Spinal cord (tissue), 9 donors: ENCODE measurements at regions not wholly inside any gene's neighbourhood (a gene's known extent, or its start where the extent isn't known, plus 50 kb on each side); places are given as distances from the start of the nearest gene placed in this dataset.

Source experiments
- DNase-seq, 6 donors: peaks; one replicate each; pipeline versions ENCODE4 v3.0.0 to v3.0.0-alpha.2; 2013 to 2015; ENCODE audit warnings: low spot score in 6 of 6, low read depth in 4 of 6
- H3K27ac ChIP-seq: one replicate; pipeline ENCODE4 v1.5.1; 2013; ENCODE audit warnings: low read depth, low read length, control low read depth
- H3K27me3 ChIP-seq: one replicate; pipeline ENCODE4 v1.6.1; 2013; ENCODE audit warnings: low read length; ENCODE audit not compliant: control insufficient read depth, insufficient read depth
- H3K36me3 ChIP-seq: one replicate; pipeline ENCODE4 v1.6.1; 2013; ENCODE audit warnings: low read length; ENCODE audit not compliant: control insufficient read depth, insufficient read depth
- H3K4me1 ChIP-seq: one replicate; pipeline ENCODE4 v1.6.1; 2013; ENCODE audit warnings: low read length; ENCODE audit not compliant: control insufficient read depth, insufficient read depth
- H3K4me3 ChIP-seq: one replicate; pipeline ENCODE4 v1.5.1; 2013; ENCODE audit warnings: low read depth, low read length, control low read depth
- H3K9me3 ChIP-seq: one replicate; pipeline ENCODE4 v1.6.1; 2013; ENCODE audit warnings: low read length; ENCODE audit not compliant: control insufficient read depth, insufficient read depth
- WGBS: methylation state at CpG from one replicate; pipeline ENCODE4 v1.1.5; 2013; ENCODE audit warnings: missing lambda C conversion rate; ENCODE audit not compliant: insufficient coverage; 5-methylcytosine and 5-hydroxymethylcytosine counted together
- donor health status: healthy.

DNA sequence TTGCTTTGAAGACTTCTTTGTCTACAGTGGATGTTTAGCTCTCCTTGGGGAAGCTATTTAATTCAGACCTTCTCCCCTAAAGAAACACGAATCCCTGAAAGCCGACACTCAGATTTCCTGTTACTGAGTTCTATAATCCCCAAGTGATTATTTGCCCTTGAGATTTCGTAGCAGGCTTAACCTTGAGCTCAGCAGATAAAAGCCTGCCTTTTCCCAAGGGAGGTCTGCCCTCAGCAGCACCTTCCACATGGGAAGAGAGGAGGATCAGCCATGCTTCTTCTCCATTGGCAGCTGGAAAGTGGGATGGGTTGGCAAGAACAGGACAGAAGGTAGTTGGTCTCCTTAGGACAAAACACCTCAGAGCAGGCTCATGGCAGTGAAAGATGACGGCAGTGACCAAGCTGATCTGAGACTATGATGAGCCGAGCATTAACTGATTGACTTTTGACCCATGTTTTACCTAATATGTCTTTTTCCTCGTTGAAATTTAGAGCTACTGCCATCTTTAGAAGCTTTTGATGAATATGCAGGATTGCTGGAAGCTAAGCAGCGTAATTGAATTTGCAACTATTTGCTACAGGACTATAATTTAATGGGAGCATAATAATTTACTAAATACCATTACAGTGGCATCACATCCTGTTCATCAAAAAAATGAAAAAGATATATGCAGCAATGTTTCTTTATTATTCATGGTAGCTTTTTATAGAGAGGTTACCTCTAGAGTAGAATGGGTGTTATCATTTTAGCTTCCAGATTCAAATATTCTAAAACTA is 511.1 kb upstream of the ID2 start:
- no peak overlapping the region for H3K4me3 ChIP-seq
- no peaks in the 10 kb centered on the region for H3K9me3 ChIP-seq
- 75% methylated on average over 5 of the region's 7 CpGs for WGBS
- no peak for DNase-seq
- no peaks in the 10 kb centered on the region for H3K36me3 ChIP-seq
- H3K27me3 ChIP-seq = no peaks in the 10 kb centered on the region
- H3K27ac ChIP-seq = no peak overlapping the region
- H3K4me1 ChIP-seq = no peaks in the 10 kb centered on the region

DNA sequence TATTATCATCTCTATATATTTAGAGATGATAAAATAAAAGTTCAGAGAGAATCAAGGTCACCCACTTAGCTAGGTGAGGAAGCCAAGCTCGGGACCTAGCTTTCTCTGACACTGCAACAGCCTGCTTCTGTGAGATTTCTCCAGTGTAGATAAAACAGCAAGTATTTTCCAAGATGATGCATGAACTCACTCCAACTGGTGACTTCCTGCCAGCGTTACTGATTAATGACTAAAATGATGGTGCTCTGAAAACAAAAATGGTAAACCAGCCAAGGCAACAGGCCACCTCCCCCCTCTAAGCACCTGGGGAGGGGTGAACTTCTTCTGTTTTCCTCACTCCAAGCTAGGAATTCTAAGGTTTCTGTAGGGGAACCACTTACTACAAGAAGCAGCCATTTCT is 510.2 kb upstream of the ID2 start:
- H3K4me3 ChIP-seq = no peak overlapping the region
- 80% methylated on average over 1 of the region's 2 CpGs for WGBS

DNA sequence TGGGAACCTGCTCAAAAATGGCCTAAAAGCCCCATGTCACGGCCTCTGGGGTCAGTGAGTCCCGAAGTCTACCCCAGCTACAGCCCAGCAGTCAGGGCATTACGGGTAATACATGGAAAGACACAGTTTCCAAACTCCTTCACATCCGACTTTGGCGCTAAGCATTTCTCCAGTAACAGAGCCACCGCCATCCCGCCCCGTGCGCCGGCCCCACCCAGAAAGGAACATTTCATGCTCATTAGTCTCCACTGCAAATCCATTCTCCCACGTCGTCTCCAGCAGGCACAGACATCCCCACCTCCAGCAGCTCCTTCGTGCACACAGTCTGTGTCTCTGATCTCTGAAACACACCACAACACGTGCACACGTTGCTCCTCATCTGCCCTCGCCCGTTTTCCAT is 509.2 kb upstream of the ID2 start:
- DNase-seq = no peak
- no peak overlapping the region for H3K4me3 ChIP-seq
- H3K27me3 ChIP-seq = no peaks in the 10 kb centered on the region
- 93% methylated on average over 17 of the region's 17 CpGs for WGBS
- H3K4me1 ChIP-seq = no peaks in the 10 kb centered on the region
- no peaks in the 10 kb centered on the region for H3K36me3 ChIP-seq
- H3K27ac ChIP-seq = no peak overlapping the region
- H3K9me3 ChIP-seq = no peaks in the 10 kb centered on the region

More for the DNA sequence above, 510.2 kb upstream of the ID2 start:
- Histone ChIP-seq H3K27me3 (no peaks in the 10 kb centered on the region), H3K36me3 (no peaks in the 10 kb centered on the region), H3K9me3 (no peaks in the 10 kb centered on the region), H3K27ac (no peak overlapping the region), H3K4me1 (no peaks in the 10 kb centered on the region)
- DNase-seq = no peak

DNA sequence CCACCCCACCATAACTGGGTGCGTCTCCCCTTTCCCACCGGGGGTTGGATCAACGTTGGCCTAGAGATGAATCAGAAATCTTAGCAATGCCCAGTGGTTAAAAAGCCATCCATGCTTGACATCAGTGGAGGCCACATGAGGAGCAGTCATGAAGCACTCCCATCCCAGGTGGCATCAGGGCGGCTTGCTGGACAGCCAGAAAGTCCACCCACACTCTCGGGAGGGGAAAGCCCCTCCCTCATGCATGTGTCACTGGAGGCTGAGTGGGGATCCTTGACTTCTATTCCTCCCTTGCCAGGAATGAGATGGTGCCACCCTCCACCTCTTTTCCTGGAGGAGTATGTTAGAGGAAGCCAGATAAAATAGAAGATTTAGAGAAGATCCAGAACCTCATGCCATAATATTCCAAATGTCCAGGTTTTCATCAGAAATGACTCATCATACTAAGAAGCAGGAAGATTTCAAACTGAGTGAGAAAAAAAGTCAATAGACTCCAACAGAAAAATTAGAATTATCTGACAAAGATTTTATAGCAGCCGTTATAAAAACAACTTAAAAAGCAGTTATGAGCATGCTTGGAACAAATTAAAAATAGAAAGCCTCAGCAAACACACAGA is 507.1 kb upstream of the ID2 start:
- no peaks in the 10 kb centered on the region for H3K27me3 ChIP-seq
- H3K4me1 ChIP-seq = no peaks in the 10 kb centered on the region
- no peak overlapping the region for H3K4me3 ChIP-seq
- WGBS = 92% methylated on average over 3 of the region's 6 CpGs
- H3K27ac ChIP-seq = no peak overlapping the region
- DNase-seq = no peak
- no peaks in the 10 kb centered on the region for H3K9me3 ChIP-seq
- H3K36me3 ChIP-seq = no peaks in the 10 kb centered on the region

DNA sequence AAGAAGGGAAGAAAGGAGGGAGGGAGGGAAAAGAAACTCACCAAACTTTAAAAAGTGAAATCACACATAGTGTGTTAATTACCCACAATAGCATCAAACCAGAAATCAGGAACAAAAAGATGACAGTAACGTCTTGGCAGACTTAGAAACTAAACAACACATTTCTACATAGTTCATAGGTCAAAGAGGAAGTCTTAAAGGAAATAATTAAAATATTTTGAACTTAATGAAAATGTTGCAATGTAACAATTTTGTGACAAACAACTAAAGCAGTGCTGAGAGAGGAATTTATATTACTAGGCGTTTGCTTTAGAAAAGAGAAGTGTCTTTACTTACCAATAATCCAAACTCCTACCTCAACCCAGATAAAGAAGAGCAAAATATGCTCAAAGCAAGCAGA is 505.0 kb upstream of the ID2 start:
- Histone ChIP-seq H3K4me1 (no peaks in the 10 kb centered on the region), H3K36me3 (no peaks in the 10 kb centered on the region), H3K9me3 (no peaks in the 10 kb centered on the region), H3K27me3 (no peaks in the 10 kb centered on the region), H3K27ac (no peak overlapping the region), H3K4me3 (no peak overlapping the region)
- no CpG with 5 or more reads among the region's 2 CpGs for WGBS
- no peak for DNase-seq

DNA sequence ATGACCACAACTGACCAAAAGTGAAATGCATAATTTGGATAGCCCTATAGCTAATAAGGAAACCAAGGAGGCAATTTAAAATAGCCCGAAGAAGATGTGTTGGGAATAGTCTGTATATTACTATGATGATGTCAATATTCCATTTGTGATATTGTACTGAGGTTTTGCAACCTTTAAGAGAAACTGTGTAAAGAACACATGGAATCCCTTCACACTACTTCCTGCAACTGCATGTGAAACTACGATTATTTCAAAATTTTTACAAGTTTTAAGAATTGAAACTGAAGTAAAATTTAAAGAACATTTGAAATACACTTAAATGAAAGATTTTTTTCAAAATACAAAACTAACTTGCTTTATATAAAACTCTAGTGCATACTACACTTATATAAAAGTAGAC is 504.3 kb upstream of the ID2 start:
- Histone ChIP-seq H3K9me3 (no peaks in the 10 kb centered on the region), H3K27me3 (no peaks in the 10 kb centered on the region), H3K4me3 (no peak overlapping the region), H3K4me1 (no peaks in the 10 kb centered on the region), H3K27ac (no peak overlapping the region), H3K36me3 (no peaks in the 10 kb centered on the region)
- no CpG with 5 or more reads among the region's 2 CpGs for WGBS
- DNase-seq = no peak

DNA sequence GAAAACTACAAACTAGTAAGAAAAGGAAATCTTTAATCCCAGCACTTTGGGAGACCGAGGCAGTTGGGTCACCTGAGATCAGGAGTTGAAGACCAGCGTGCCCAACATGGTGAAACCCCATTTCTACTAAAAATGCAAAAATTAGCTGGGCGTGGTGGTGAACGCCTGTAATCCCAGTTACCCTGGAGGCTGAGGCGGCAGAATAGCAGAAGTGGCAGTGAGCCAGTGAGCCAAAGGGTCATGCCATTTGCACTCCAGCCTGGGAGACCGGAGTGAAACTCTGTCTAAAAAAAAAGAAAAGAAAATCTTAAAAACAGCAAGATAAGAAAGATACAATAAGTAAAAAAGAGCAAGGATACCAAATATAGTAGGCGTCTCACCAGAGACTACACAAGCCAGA is 502.9 kb upstream of the ID2 start:
- 100% methylated on average over 2 of the region's 7 CpGs for WGBS
- no peak overlapping the region for H3K27ac ChIP-seq
- H3K4me1 ChIP-seq = no peaks in the 10 kb centered on the region
- H3K27me3 ChIP-seq = no peaks in the 10 kb centered on the region
- no peaks in the 10 kb centered on the region for H3K36me3 ChIP-seq
- no peak overlapping the region for H3K4me3 ChIP-seq
- no peak for DNase-seq
- H3K9me3 ChIP-seq = no peaks in the 10 kb centered on the region

DNA sequence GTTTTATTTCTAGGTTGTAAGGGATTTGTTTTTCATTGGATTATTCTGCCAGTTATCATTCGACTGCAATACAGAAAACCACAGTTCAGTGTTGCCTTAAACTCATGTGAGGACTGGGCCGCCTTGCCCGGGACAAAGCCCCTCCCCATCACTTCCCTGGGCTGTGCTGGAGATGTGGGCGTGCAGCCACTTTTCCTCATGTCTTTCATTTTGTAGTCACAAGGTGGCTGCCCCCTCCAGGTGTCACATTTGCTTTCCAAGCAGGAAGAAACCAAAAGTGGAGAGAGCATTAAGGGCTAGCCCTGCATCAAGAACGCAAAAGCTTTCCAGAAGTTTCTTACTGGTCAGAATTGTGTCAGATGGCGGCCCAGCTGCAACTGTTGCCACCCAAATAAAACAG is 492.5 kb upstream of the ID2 start:
- WGBS = 85% methylated on average over 5 of the region's 6 CpGs
- Histone ChIP-seq H3K27ac (no peak overlapping the region), H3K36me3 (no peaks in the 10 kb centered on the region), H3K9me3 (no peaks in the 10 kb centered on the region), H3K4me3 (no peak overlapping the region), H3K4me1 (peaks cover 4% of the 10 kb centered on the region), H3K27me3 (no peaks in the 10 kb centered on the region)
- DNase-seq = no peak

DNA sequence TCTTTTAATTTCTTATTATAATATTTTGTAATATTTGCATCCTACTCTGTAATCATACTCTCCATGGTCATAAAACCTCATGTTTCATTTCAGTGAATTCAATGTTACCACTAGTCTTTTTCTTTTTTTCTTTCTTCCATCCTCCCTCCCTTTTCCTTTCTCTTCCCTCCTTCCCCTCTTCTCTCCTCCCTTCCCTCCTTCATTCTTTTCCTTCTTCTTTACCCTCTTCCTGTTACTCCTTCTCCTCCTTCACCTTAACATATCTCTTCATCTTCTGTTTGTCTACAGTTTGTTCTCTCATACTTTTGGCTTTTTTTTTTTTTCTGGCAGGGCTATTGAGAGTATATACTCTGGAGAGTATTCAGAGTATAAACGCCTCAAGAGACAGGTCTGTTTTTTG is 491.6 kb upstream of the ID2 start:
- Histone ChIP-seq H3K9me3 (no peaks in the 10 kb centered on the region), H3K27ac (no peak overlapping the region), H3K4me3 (no peak overlapping the region), H3K36me3 (no peaks in the 10 kb centered on the region), H3K4me1 (peaks cover 4% of the 10 kb centered on the region), H3K27me3 (no peaks in the 10 kb centered on the region)
- WGBS = no CpG with 5 or more reads among the region's 1 CpG
- no peak for DNase-seq

DNA sequence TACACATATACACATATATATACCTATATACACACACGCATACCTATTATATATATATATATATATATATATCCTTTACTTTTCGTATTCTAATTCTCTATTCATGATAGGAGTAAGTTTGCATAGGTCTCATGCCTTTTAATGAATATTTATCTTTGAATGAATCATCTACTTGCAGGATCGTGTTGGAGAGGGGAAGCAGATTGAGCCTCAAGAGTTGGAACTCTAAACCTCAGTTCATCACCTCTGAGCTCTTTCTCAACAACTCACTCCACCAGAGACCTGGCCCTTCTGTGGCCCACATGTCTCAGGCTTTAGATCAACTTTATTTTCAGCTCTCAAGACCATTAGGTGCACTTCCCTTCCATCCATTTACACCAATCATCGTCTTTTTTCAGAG is 490.4 kb upstream of the ID2 start:
- DNase-seq = no peak
- 92% methylated on average over 1 of the region's 4 CpGs for whole genome bisulfite sequencing

More for the DNA sequence above, 490.4 kb upstream of the ID2 start:
- Histone ChIP-seq H3K27ac (no peak overlapping the region), H3K27me3 (no peaks in the 10 kb centered on the region), H3K4me3 (no peak overlapping the region), H3K9me3 (no peaks in the 10 kb centered on the region), H3K4me1 (peaks cover 4% of the 10 kb centered on the region), H3K36me3 (no peaks in the 10 kb centered on the region)
